D721Med (cell line): ENCODE measurements at regions not wholly inside any gene's neighbourhood (a gene's known extent, or its start where the extent isn't known, plus 50 kb on each side); places are given as distances from the start of the nearest gene placed in this dataset.
"Not testable (repeated sequence)": the region's sequence is repeated elsewhere in the genome, so short reads cannot be mapped to it uniquely, and the experiment has no call there.

ENCODE experiments used
- DNase-seq: peaks from one replicate; pipeline ENCODE4 v3.0.0; 2011; ENCODE audit warnings: low spot score; ENCODE audit not compliant: insufficient read length
- FAIRE-seq: peaks from 2 replicates; lab custom pipeline; 2011; peaks lifted over from hg19 to GRCh38; lab: Jason Lieb, UNC
- CTCF ChIP-seq: IDR thresholded peaks from 2 replicates; pipeline ENCODE4 v1.5.1; 2012; ENCODE audit warnings: mild to moderate bottlenecking, control low read depth; ENCODE audit not compliant: insufficient read depth; ENCODE audit errors: missing control alignments

GRCh38 chr2:51290725-51291124 is 258.8 kb upstream of the NRXN1 start:
- no peak for FAIRE-seq
- TF ChIP-seq CTCF, result no peak

GRCh38 chr2:51289045-51289444 is 257.1 kb upstream of the NRXN1 start:
- DNase-seq, result no peak
- FAIRE-seq, result no peak
- TF ChIP-seq CTCF, result no peak

More at GRCh38 chr2:51290725-51291124, 258.8 kb upstream of the NRXN1 start:
- DNase-seq, result no peak

- FAIRE-seq (no peak), DNase-seq (no peak)
- TF ChIP-seq CTCF, result no peak
Observed at GRCh38 chr2:51268191-51268590, 236.3 kb upstream of the NRXN1 start.

GRCh38 chr2:51265539-51265938 is 233.6 kb upstream of the NRXN1 start:
- DNase-seq (no peak), FAIRE-seq (no peak)
- no peak for TF ChIP-seq CTCF

GRCh38 chr2:51263951-51264350 is 232.0 kb upstream of the NRXN1 start:
- DNase-seq (no peak), FAIRE-seq (no peak)
- TF ChIP-seq CTCF, result no peak

- not testable (repeated sequence) for FAIRE-seq, DNase-seq
Observed at GRCh38 chr2:51263101-51263500, 231.2 kb upstream of the NRXN1 start.

- FAIRE-seq (no peak), DNase-seq (no peak)
- no peak for TF ChIP-seq CTCF
Observed at GRCh38 chr2:51258301-51258700, 226.4 kb upstream of the NRXN1 start.

GRCh38 chr2:51256736-51257135 is 224.8 kb upstream of the NRXN1 start:
- FAIRE-seq (no peak), DNase-seq (no peak)
- no peak for TF ChIP-seq CTCF
